H1 (cell line): ENCODE measurements at regions not wholly inside any gene's neighbourhood (a gene's known extent, or its start where the extent isn't known, plus 50 kb on each side); places are given as distances from the start of the nearest gene placed in this dataset.

ENCODE experiments used
- CTCF ChIA-PET: fragments of 300-600 bp; sonication (Branson Sonifier 250); formaldehyde crosslinking; loops from one replicate; lab custom pipeline; 2021; ENCODE audit not compliant: partially characterized antibody; lab: Charles Lee
- POLR2A ChIA-PET: fragments of 300-600 bp; sonication (Branson Sonifier 250); formaldehyde crosslinking; loops from one replicate; lab custom pipeline; 2021; ENCODE audit warnings: inconsistent platforms; ENCODE audit not compliant: partially characterized antibody; lab: Charles Lee
- DNase-seq, 2 experiments: peaks; one replicate each; pipeline versions ENCODE4 v3.0.0 to v3.0.0-alpha.2; 2010 to 2022; ENCODE audit warnings: low spot score in 2 of 2, low read depth in 1 of 2, mixed read lengths in 1 of 2
- FAIRE-seq: peaks from 2 replicates; lab custom pipeline; 2011; peaks lifted over from hg19 to GRCh38; lab: Jason Lieb, UNC
- H2AFZ ChIP-seq: 2 replicates; pipeline ENCODE4 v1.8.1; 2012; ENCODE audit warnings: low read length, inconsistent platforms
- H2AK5ac ChIP-seq: 2 replicates; pipeline ENCODE4 v1.6.1; 2013; ENCODE audit warnings: low read depth, low read length
- H2BK120ac ChIP-seq: replicated peaks from 2 replicates; pipeline ENCODE3; 2013; ENCODE audit warnings: low read depth, low read length, inconsistent platforms
- H2BK12ac ChIP-seq: 2 replicates; pipeline ENCODE4 v1.6.1; 2013; ENCODE audit warnings: low read depth, low read length
- H2BK15ac ChIP-seq: 2 replicates; pipeline ENCODE4 v1.6.1; 2013; ENCODE audit warnings: low read length
- H2BK20ac ChIP-seq: 2 replicates; pipeline ENCODE4 v1.6.1; 2013; ENCODE audit warnings: low read length
- H2BK5ac ChIP-seq: 2 replicates; pipeline ENCODE4 v1.6.1; 2013; ENCODE audit warnings: low read depth, low read length
- H3K14ac ChIP-seq: 2 replicates; pipeline ENCODE4 v1.6.1; 2013; ENCODE audit warnings: inconsistent platforms; ENCODE audit not compliant: insufficient read length
- H3K18ac ChIP-seq: 2 replicates; pipeline ENCODE4 v1.6.1; 2013; ENCODE audit warnings: low read length; ENCODE audit errors: extremely low read depth
- H3K23ac ChIP-seq: 2 replicates; pipeline ENCODE4 v1.6.1; 2013; ENCODE audit warnings: inconsistent platforms; ENCODE audit not compliant: insufficient read length
- H3K23me2 ChIP-seq: 2 replicates; pipeline ENCODE4 v1.6.1; 2013; ENCODE audit warnings: low read depth, low read length
- H3K27ac ChIP-seq: 2 replicates; pipeline ENCODE4 v1.6.1; 2011; ENCODE audit warnings: low read depth, low read length, inconsistent platforms
- H3K27me3 ChIP-seq, 4 experiments: replicated peaks in 1 of 4; 1 replicate in 1 of 4; 2 replicates in 3 of 4; pipeline versions ENCODE4 v1.6.1 to v1.8.1; 2011 to 2013; ENCODE audit warnings: low read length in 3 of 4, mild to moderate bottlenecking in 3 of 4, inconsistent platforms in 2 of 4, mixed read lengths in 2 of 4, moderate library complexity in 1 of 4; ENCODE audit not compliant: control insufficient read depth in 3 of 4, insufficient read depth in 3 of 4; ENCODE audit errors: extremely low read depth in 1 of 4
- H3K36me3 ChIP-seq, 4 experiments: 2 replicates each; pipeline versions ENCODE4 v1.6.1 to v1.8.1; 2011 to 2013; ENCODE audit warnings: mild to moderate bottlenecking in 4 of 4, low read length in 3 of 4, moderate library complexity in 2 of 4, control low read depth in 1 of 4, inconsistent platforms in 1 of 4; ENCODE audit not compliant: insufficient read depth in 4 of 4, control insufficient read depth in 2 of 4
- H3K4ac ChIP-seq: replicated peaks from 2 replicates; pipeline ENCODE3; 2013; ENCODE audit warnings: low read length, low read depth, mixed read lengths, inconsistent platforms; ENCODE audit not compliant: insufficient read length
- H3K4me1 ChIP-seq, 4 experiments: replicated peaks in 1 of 4; 1 replicate in 1 of 4; 2 replicates in 3 of 4; pipeline versions ENCODE4 v1.6.1 to v1.8.1; 2011 to 2013; ENCODE audit warnings: low read length in 3 of 4, inconsistent platforms in 2 of 4, mixed read lengths in 1 of 4; ENCODE audit not compliant: insufficient read depth in 4 of 4, control insufficient read depth in 3 of 4
- H3K4me2 ChIP-seq, 2 experiments: 2 replicates each; pipeline versions ENCODE4 v1.6.1 to v1.8.1; 2011 to 2013; ENCODE audit warnings: low read depth in 2 of 2, low read length in 2 of 2, control low read depth in 1 of 2, inconsistent platforms in 1 of 2, mild to moderate bottlenecking in 1 of 2; ENCODE audit not compliant: insufficient read depth in 1 of 2
- H3K4me3 ChIP-seq, 4 experiments: fragments of 200-600, 300-600 bp in 1 of 4; sonication (generic), shearing (Covaris generic), sonication (Bioruptor Twin) in 1 of 4; 2 replicates each; pipeline versions ENCODE4 v1.5.1 to v1.8.1; 2011 to 2016; ENCODE audit warnings: low read length in 4 of 4, low read depth in 3 of 4, control low read depth in 2 of 4, inconsistent platforms in 2 of 4, mild to moderate bottlenecking in 2 of 4, mixed read lengths in 1 of 4, moderate library complexity in 1 of 4; ENCODE audit not compliant: insufficient read depth in 2 of 4; ENCODE audit errors: extremely low read depth in 1 of 4
- H3K56ac ChIP-seq: replicated peaks from 2 replicates; pipeline ENCODE3; 2013; ENCODE audit warnings: low read depth, mild to moderate bottlenecking, mixed read lengths, low read length, inconsistent platforms; ENCODE audit not compliant: insufficient read length
- H3K79me1 ChIP-seq: 2 replicates; pipeline ENCODE4 v1.6.1; 2013; ENCODE audit warnings: low read depth, low read length, control low read depth
- H3K79me2 ChIP-seq, 2 experiments: 2 replicates each; pipeline versions ENCODE4 v1.6.1 to v1.8.1; 2012 to 2013; ENCODE audit warnings: low read length in 2 of 2, mild to moderate bottlenecking in 2 of 2, inconsistent platforms in 1 of 2; ENCODE audit not compliant: insufficient read depth in 2 of 2, control insufficient read depth in 1 of 2
- H3K9ac ChIP-seq, 4 experiments: replicated peaks in 1 of 4; 1 replicate in 1 of 4; 2 replicates in 3 of 4; pipeline versions ENCODE4 v1.6.1 to v1.8.1; 2011 to 2013; ENCODE audit warnings: low read depth in 3 of 4, low read length in 3 of 4, control low read depth in 2 of 4, mild to moderate bottlenecking in 2 of 4, moderate library complexity in 2 of 4, inconsistent platforms in 1 of 4; ENCODE audit errors: extremely low read depth in 1 of 4
- H3K9me3 ChIP-seq, 2 experiments: 2 replicates each; pipeline versions ENCODE4 v1.6.1 to v1.8.1; 2012 to 2013; ENCODE audit warnings: mild to moderate bottlenecking in 2 of 2, moderate library complexity in 2 of 2, control low read depth in 1 of 2, inconsistent platforms in 1 of 2, low read depth in 1 of 2, low read length in 1 of 2, mixed read lengths in 1 of 2; ENCODE audit not compliant: insufficient read depth in 2 of 2
- H4K20me1 ChIP-seq, 2 experiments: replicated peaks in 1 of 2; 2 replicates each; pipeline versions ENCODE3 to v1.8.1; 2011 to 2013; ENCODE audit warnings: inconsistent platforms in 2 of 2, low read length in 2 of 2, mild to moderate bottlenecking in 1 of 2; ENCODE audit not compliant: insufficient read depth in 2 of 2, control insufficient read depth in 1 of 2
- H4K5ac ChIP-seq: 2 replicates; pipeline ENCODE4 v1.6.1; 2013; ENCODE audit warnings: low read length, low read depth, mixed read lengths, inconsistent platforms; ENCODE audit not compliant: insufficient read length
- H4K8ac ChIP-seq: 2 replicates; pipeline ENCODE4 v1.8.0; 2013; ENCODE audit warnings: mild to moderate bottlenecking, moderate library complexity, low read length, inconsistent platforms; ENCODE audit not compliant: insufficient read depth; ENCODE audit errors: extremely low read depth
- H4K91ac ChIP-seq: replicated peaks from 2 replicates; pipeline ENCODE3; 2013; ENCODE audit warnings: low read length, mixed read lengths, inconsistent platforms; ENCODE audit not compliant: insufficient read length
- WGBS, 2 experiments: shearing (Covaris generic) in 1 of 2; methylation state at CpG; one replicate each; pipeline versions ENCODE4 v1.1.6 to v1.1.7; 2013 to 2015; ENCODE audit warnings: low lambda C conversion rate in 2 of 2, mixed read lengths in 2 of 2, inconsistent platforms in 1 of 2, low coverage in 1 of 2, missing lambda C conversion rate in 1 of 2; ENCODE audit not compliant: insufficient replicate concordance in 2 of 2, insufficient coverage in 1 of 2, insufficient read length in 1 of 2; ENCODE audit errors: extremely low coverage in 1 of 2, missing lambda C conversion rate in 1 of 2; 5-methylcytosine and 5-hydroxymethylcytosine counted together
- TF ChIP-seq, protein P1 (sequence below): fragments of 300-600 bp; sonication (generic); IDR thresholded peaks from 2 replicates; pipeline ENCODE4 v1.7.1; 2012; ENCODE audit warnings: low read length, moderate library complexity, mild to moderate bottlenecking, inconsistent platforms; ENCODE audit not compliant: insufficient replicate concordance

DNA sequence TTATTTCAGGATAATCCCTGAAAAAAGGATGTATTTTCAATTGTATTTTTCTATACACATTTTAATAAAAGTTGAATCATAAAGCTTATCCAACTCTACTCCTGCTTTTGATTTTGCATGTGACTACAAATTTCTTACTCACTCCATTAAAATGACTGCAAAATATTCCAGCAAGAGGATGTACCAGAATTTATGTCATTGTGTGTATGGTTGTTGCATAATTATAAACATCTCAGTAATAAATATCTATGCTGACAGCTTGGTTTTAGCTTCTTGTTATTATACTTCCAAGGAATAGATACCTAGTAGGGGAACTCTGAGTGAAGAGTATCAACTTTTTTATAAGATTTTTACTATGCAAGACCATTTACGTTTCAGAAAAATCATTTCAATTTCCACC lies 463.2 kb upstream of the RUNX1 start:
- H3K27ac ChIP-seq = no peak overlapping the region
- no peak overlapping the region for H2BK12ac ChIP-seq
- no peak overlapping the region for H3K14ac ChIP-seq
- no peak for FAIRE-seq
- H4K5ac ChIP-seq = no peak overlapping the region
- no peak overlapping the region for H3K9ac ChIP-seq
- H3K4ac ChIP-seq = no peak overlapping the region
- H3K27me3 ChIP-seq = no peaks in the 10 kb centered on the region
- H2BK5ac ChIP-seq = no peak overlapping the region
- H3K4me1 ChIP-seq = peaks cover 0 to 14% (median 2%) of the 10 kb centered on the region in 4 experiments; a peak in 4 of 7 replicates
- H4K8ac ChIP-seq = no peak overlapping the region
- H3K36me3 ChIP-seq = no peaks in the 10 kb centered on the region
- H3K18ac ChIP-seq = no peak overlapping the region
- no peaks in the 10 kb centered on the region for H3K9me3 ChIP-seq
- no peak overlapping the region for H3K4me3 ChIP-seq
- no peak overlapping the region for H2AFZ ChIP-seq
- H3K79me1 ChIP-seq = no peaks in the 10 kb centered on the region
- H3K4me2 ChIP-seq = no peak overlapping the region
- DNase-seq = no peak
- H3K56ac ChIP-seq = no peak overlapping the region
- H4K91ac ChIP-seq = no peak overlapping the region
- ChIA-PET POLR2A (no interaction called here), CTCF (no interaction called here)
- no peaks in the 10 kb centered on the region for H4K20me1 ChIP-seq
- no peaks in the 10 kb centered on the region for H3K79me2 ChIP-seq
- H2BK15ac ChIP-seq = no peak overlapping the region
- H2AK5ac ChIP-seq = no peak overlapping the region
- no peak overlapping the region for H2BK120ac ChIP-seq
- no peak overlapping the region for H3K23ac ChIP-seq
- WGBS, 2 experiments = 94% methylated on average over 1 of the region's 1 CpG; no CpG with 5 or more reads in 1 of the 2 experiments
- no peak overlapping the region for H2BK20ac ChIP-seq
- H3K23me2 ChIP-seq = no peaks in the 10 kb centered on the region
- TF ChIP-seq, protein P1, sequence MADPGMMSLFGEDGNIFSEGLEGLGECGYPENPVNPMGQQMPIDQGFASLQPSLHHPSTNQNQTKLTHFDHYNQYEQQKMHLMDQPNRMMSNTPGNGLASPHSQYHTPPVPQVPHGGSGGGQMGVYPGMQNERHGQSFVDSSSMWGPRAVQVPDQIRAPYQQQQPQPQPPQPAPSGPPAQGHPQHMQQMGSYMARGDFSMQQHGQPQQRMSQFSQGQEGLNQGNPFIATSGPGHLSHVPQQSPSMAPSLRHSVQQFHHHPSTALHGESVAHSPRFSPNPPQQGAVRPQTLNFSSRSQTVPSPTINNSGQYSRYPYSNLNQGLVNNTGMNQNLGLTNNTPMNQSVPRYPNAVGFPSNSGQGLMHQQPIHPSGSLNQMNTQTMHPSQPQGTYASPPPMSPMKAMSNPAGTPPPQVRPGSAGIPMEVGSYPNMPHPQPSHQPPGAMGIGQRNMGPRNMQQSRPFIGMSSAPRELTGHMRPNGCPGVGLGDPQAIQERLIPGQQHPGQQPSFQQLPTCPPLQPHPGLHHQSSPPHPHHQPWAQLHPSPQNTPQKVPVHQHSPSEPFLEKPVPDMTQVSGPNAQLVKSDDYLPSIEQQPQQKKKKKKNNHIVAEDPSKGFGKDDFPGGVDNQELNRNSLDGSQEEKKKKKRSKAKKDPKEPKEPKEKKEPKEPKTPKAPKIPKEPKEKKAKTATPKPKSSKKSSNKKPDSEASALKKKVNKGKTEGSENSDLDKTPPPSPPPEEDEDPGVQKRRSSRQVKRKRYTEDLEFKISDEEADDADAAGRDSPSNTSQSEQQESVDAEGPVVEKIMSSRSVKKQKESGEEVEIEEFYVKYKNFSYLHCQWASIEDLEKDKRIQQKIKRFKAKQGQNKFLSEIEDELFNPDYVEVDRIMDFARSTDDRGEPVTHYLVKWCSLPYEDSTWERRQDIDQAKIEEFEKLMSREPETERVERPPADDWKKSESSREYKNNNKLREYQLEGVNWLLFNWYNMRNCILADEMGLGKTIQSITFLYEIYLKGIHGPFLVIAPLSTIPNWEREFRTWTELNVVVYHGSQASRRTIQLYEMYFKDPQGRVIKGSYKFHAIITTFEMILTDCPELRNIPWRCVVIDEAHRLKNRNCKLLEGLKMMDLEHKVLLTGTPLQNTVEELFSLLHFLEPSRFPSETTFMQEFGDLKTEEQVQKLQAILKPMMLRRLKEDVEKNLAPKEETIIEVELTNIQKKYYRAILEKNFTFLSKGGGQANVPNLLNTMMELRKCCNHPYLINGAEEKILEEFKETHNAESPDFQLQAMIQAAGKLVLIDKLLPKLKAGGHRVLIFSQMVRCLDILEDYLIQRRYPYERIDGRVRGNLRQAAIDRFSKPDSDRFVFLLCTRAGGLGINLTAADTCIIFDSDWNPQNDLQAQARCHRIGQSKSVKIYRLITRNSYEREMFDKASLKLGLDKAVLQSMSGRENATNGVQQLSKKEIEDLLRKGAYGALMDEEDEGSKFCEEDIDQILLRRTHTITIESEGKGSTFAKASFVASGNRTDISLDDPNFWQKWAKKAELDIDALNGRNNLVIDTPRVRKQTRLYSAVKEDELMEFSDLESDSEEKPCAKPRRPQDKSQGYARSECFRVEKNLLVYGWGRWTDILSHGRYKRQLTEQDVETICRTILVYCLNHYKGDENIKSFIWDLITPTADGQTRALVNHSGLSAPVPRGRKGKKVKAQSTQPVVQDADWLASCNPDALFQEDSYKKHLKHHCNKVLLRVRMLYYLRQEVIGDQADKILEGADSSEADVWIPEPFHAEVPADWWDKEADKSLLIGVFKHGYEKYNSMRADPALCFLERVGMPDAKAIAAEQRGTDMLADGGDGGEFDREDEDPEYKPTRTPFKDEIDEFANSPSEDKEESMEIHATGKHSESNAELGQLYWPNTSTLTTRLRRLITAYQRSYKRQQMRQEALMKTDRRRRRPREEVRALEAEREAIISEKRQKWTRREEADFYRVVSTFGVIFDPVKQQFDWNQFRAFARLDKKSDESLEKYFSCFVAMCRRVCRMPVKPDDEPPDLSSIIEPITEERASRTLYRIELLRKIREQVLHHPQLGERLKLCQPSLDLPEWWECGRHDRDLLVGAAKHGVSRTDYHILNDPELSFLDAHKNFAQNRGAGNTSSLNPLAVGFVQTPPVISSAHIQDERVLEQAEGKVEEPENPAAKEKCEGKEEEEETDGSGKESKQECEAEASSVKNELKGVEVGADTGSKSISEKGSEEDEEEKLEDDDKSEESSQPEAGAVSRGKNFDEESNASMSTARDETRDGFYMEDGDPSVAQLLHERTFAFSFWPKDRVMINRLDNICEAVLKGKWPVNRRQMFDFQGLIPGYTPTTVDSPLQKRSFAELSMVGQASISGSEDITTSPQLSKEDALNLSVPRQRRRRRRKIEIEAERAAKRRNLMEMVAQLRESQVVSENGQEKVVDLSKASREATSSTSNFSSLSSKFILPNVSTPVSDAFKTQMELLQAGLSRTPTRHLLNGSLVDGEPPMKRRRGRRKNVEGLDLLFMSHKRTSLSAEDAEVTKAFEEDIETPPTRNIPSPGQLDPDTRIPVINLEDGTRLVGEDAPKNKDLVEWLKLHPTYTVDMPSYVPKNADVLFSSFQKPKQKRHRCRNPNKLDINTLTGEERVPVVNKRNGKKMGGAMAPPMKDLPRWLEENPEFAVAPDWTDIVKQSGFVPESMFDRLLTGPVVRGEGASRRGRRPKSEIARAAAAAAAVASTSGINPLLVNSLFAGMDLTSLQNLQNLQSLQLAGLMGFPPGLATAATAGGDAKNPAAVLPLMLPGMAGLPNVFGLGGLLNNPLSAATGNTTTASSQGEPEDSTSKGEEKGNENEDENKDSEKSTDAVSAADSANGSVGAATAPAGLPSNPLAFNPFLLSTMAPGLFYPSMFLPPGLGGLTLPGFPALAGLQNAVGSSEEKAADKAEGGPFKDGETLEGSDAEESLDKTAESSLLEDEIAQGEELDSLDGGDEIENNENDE = no peak
